Right lobe of liver (tissue), 6 donors: ENCODE measurements at regions not wholly inside any gene's neighbourhood (a gene's known extent, or its start where the extent isn't known, plus 50 kb on each side); places are given as distances from the start of the nearest gene placed in this dataset.

ENCODE experiments used
- ATAC-seq, 4 donors: fragments of 200-7000 bp; cut with Tn5 transposase; one replicate each; pipeline ENCODE4 v1.9.1; 2020; ENCODE audit warnings: mild to moderate bottlenecking in 4 of 4, moderate library complexity in 4 of 4
- DNase-seq, 3 donors: peaks; one replicate each; pipeline ENCODE4 v3.0.0-alpha.2; 2020
- H3K27ac ChIP-seq, 3 donors: fragments of 200-600 bp; one replicate each; pipeline ENCODE4 v1.8.0; 2022
- H3K27me3 ChIP-seq, 2 donors: fragments of 200-600 bp; one replicate each; pipeline ENCODE4 v1.8.0; 2022
- H3K36me3 ChIP-seq, 4 donors: fragments of 200-600 bp; sonication (generic) in 1 of 4; one replicate each; pipeline versions ENCODE4 v1.5.1 to v1.8.0; 2017 to 2022; ENCODE audit warnings: control low read depth in 1 of 4
- H3K4me1 ChIP-seq, 4 donors: fragments of 200-600 bp; sonication (generic) in 1 of 4; one replicate each; pipeline versions ENCODE4 v1.5.1 to v1.8.0; 2017 to 2022; ENCODE audit warnings: control low read depth in 1 of 4
- H3K4me3 ChIP-seq, 3 donors: fragments of 200-600 bp; one replicate each; pipeline ENCODE4 v1.8.0; 2022
- H3K9me3 ChIP-seq, 4 donors: fragments of 200-600 bp; sonication (generic) in 1 of 4; one replicate each; pipeline versions ENCODE4 v1.5.1 to v1.8.0; 2017 to 2022; ENCODE audit warnings: control low read depth in 1 of 4
- POLR2A ChIP-seq: fragments of 450-650 bp; IDR thresholded peaks from one replicate; pipeline ENCODE4 v1.6.1; 2017; ENCODE audit warnings: antibody characterized with exemption, mild to moderate bottlenecking
- WGBS: methylation state at CpG from one replicate; pipeline ENCODE4 v1.1.6; 2018; ENCODE audit warnings: low coverage, low lambda C conversion rate; ENCODE audit not compliant: insufficient coverage; ENCODE audit errors: missing lambda C conversion rate; 5-methylcytosine and 5-hydroxymethylcytosine counted together
- intact Hi-C, 2 donors: fragments of 100-400 bp; cut with DNase I; formaldehyde crosslinking; loops; one replicate each; pipeline versions ENCODE4 v1.11.2 to v1.14.1; 2022
- TF ChIP-seq, protein P1 (sequence below), 4 donors: fragments of 200-600 bp in 3 of 4; fragments of 450-650 bp in 1 of 4; IDR thresholded peaks; one replicate each; pipeline versions ENCODE4 v1.5.1 to v1.8.0; 2016 to 2022; ENCODE audit warnings: antibody characterized with exemption in 4 of 4, mild to moderate bottlenecking in 2 of 4
- donor health status: DM: no; HTN: yes; CAD: no.
- donor health status: DM: no; HTN: no; CAD: no.
- donor health status: DM: no; HTN: no; CAD: no.
- donor health status: DM: no; HTN: yes; CAD: no.
- donor health status: DM: no; HTN: yes; CAD: no.

DNA sequence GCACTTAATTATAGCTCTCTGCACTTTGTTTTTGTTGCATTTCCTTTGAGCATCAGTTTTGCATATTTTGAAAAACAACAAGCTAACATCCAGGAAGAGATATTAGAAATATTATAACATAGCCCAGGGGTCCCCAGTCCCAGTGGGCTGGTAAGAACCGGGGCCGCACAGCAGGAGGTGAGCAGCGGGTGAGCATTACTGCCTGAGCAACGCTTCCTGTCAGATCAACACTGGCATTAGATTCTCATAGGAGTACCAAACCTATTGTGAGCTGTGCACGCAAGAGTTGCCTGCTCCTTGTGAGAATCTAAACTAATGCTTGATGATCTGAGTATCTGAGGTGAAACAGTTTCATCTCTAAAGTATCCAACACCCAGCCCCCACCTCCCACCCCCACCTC is 675.9 kb upstream of the ZNF608 start:
- Histone ChIP-seq H3K27me3 (no peaks in the 10 kb centered on the region), H3K4me3 (no peak overlapping the region), H3K9me3 (no peaks in the 10 kb centered on the region), H3K36me3 (no peaks in the 10 kb centered on the region), H3K27ac (no peak overlapping the region), H3K4me1 (no peaks in the 10 kb centered on the region)
- intact Hi-C loops, result no loop called here
- no peak for TF ChIP-seq POLR2A
- TF ChIP-seq, protein P1, sequence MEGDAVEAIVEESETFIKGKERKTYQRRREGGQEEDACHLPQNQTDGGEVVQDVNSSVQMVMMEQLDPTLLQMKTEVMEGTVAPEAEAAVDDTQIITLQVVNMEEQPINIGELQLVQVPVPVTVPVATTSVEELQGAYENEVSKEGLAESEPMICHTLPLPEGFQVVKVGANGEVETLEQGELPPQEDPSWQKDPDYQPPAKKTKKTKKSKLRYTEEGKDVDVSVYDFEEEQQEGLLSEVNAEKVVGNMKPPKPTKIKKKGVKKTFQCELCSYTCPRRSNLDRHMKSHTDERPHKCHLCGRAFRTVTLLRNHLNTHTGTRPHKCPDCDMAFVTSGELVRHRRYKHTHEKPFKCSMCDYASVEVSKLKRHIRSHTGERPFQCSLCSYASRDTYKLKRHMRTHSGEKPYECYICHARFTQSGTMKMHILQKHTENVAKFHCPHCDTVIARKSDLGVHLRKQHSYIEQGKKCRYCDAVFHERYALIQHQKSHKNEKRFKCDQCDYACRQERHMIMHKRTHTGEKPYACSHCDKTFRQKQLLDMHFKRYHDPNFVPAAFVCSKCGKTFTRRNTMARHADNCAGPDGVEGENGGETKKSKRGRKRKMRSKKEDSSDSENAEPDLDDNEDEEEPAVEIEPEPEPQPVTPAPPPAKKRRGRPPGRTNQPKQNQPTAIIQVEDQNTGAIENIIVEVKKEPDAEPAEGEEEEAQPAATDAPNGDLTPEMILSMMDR (IDR thresholded peaks at IDR 0.05), result no peak
- DNase-seq (no peak), ATAC-seq (no peak)
- 54% methylated on average over 2 of the region's 5 CpGs for WGBS

DNA sequence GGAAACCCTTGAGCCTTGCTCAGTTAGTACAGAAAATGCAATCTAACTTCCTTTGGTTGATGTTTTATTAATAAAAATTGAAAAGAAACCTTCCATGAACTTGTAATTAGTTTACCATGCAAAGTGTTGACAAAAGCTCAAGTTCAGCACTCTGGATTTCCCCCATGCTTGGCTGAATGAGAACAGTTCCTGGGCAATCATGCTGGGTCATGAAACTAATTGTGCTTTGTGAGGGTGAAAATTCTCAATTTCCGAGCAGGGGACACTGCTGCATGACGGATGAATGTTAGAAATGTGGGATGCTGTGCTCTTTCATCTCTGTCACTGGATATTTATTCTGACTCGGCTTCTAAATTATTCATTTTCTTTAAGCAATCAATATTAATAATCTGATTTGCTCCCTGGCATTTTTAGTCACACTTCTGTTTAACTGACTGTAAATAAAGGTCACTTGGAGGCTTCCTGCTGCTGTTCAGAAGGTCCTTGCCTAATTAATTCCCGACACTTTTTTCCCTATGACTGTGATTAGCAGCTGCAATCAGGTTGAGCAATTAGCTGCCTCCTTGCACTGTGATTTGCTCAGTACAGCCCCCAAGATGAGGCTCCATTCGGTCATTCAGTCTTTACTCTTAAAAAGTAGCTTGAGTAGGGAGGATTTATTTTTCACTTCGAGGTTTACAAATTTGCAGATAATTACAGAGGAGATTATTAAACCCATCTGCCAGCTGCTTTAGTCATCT is 678.1 kb upstream of the ZNF608 start:
- intact Hi-C loops, result no loop called here
- 52% methylated on average over 4 of the region's 6 CpGs for WGBS
- TF ChIP-seq, protein P1 (IDR thresholded peaks at IDR 0.05), result no peak
- TF ChIP-seq POLR2A, result no peak

GRCh38 chr5:125429498-125429897 is 683.1 kb upstream of the ZNF608 start:
- ATAC-seq (no peak), DNase-seq (no peak)
- intact Hi-C loops, result no loop called here
- no peaks in the 10 kb centered on the region for H3K4me1 ChIP-seq
- H3K36me3 ChIP-seq, result no peaks in the 10 kb centered on the region
- H3K27ac ChIP-seq, result no peak overlapping the region
- no peaks in the 10 kb centered on the region for H3K27me3 ChIP-seq
- WGBS, result 13% methylated on average over 1 of the region's 1 CpG
- no peak overlapping the region for H3K4me3 ChIP-seq
- H3K9me3 ChIP-seq, result no peaks in the 10 kb centered on the region
- no peak for TF ChIP-seq POLR2A
- TF ChIP-seq, protein P1 (IDR thresholded peaks at IDR 0.05), result no peak

More for the DNA sequence above, 678.1 kb upstream of the ZNF608 start:
- no peak for DNase-seq
- Histone ChIP-seq H3K9me3 (no peaks in the 10 kb centered on the region), H3K4me3 (no peak overlapping the region), H3K36me3 (no peaks in the 10 kb centered on the region), H3K27me3 (no peaks in the 10 kb centered on the region), H3K27ac (no peak overlapping the region), H3K4me1 (no peaks in the 10 kb centered on the region)
- ATAC-seq, result no peak

GRCh38 chr5:125433457-125433856 is 687.0 kb upstream of the ZNF608 start:
- 31% methylated on average over 2 of the region's 2 CpGs for WGBS
- H3K36me3 ChIP-seq, result no peaks in the 10 kb centered on the region
- intact Hi-C loops, result no loop called here
- ATAC-seq (no peak), DNase-seq (no peak)
- H3K4me1 ChIP-seq, result no peaks in the 10 kb centered on the region
- no peaks in the 10 kb centered on the region for H3K27me3 ChIP-seq
- TF ChIP-seq, protein P1 (IDR thresholded peaks at IDR 0.05), result no peak
- no peak for TF ChIP-seq POLR2A
- no peaks in the 10 kb centered on the region for H3K9me3 ChIP-seq
- no peak overlapping the region for H3K27ac ChIP-seq
- no peak overlapping the region for H3K4me3 ChIP-seq

GRCh38 chr5:125439243-125439642 is 692.8 kb upstream of the ZNF608 start:
- Histone ChIP-seq H3K27ac (no peak overlapping the region), H3K27me3 (no peaks in the 10 kb centered on the region), H3K4me3 (no peak overlapping the region), H3K9me3 (no peaks in the 10 kb centered on the region), H3K36me3 (no peaks in the 10 kb centered on the region), H3K4me1 (no peaks in the 10 kb centered on the region)
- no peak for DNase-seq
- no peak for ATAC-seq
- intact Hi-C loops, result no loop called here
- TF ChIP-seq POLR2A, result no peak
- TF ChIP-seq, protein P1 (IDR thresholded peaks at IDR 0.05), result no peak
